ENCODE measurements at regions not wholly inside any gene's neighbourhood (a gene's known extent, or its start where the extent isn't known, plus 50 kb on each side); places are given as distances from the start of the nearest gene placed in this dataset.
A peak's percentile ranks its signal among the peaks of the same experiment; 100 is the strongest.

- Histone ChIP-seq H3K27ac (ENCODE audit: extremely low read length, insufficient read depth, low read length) (no peak overlapping the region), H4K20me1 (ENCODE audit: insufficient read depth, low read length) (no peaks in the 10 kb centered on the region), H3K4me3 (replicated peaks in 1 of 3; ENCODE audit: insufficient read depth in 1 of 3, low read depth in 2 of 3, low read length in 3 of 3) (no peak overlapping the region), H3K4me1 (ENCODE audit: insufficient read depth, low read length) (peaks cover 36% of the 10 kb centered on the region), H3K4me2 (ENCODE audit: low read depth, low read length) (no peak overlapping the region), H3K79me2 (ENCODE audit: insufficient read depth, low read length) (no peaks in the 10 kb centered on the region), H3K9me3 (ENCODE audit: low read length) (no peaks in the 10 kb centered on the region), H3K9ac (ENCODE audit: insufficient read depth, low read depth, low read length) (no peak overlapping the region), H2AFZ (ENCODE audit: low read length) (no peak overlapping the region), H3K27me3 (ENCODE audit: control insufficient read depth in 1 of 2, insufficient read depth in 2 of 2, low read length in 2 of 2) (no peaks in the 10 kb centered on the region), H3K36me3 (replicated peaks in 1 of 2; ENCODE audit: control insufficient read depth in 1 of 2, insufficient read depth in 2 of 2, low read length in 2 of 2) (no peaks in the 10 kb centered on the region)
- intact Hi-C loops (cut with micrococcal nuclease; ENCODE audit: unreplicated experiment) (no loop called here), in situ Hi-C loops (cut with HindIII; ENCODE audit: extremely low pct_ligation_motif_present, low pct_unique_long_range_greater_than_20kb) (no loop called here)
- ATAC-seq: peak; percentile 41; the same call in 2 of the 3 replicates
- no TSS peak for BruUV-seq (replicated peaks)
- POLR2A ChIA-PET: interaction anchor here (0.6 kb wide), 1 partner anchor 300 kb away, joined by 4 read pairs; no protein-coding TSS in a partner anchor
- WGBS (ENCODE audit: low lambda C conversion rate): 34% methylated on average over 3 of the region's 3 CpGs
- peak; percentile 74 for DNase-seq (ENCODE audit: low spot score)
- CTCF ChIA-PET (ENCODE audit: low intra/inter-chr PET ratio, low total read pairs): no interaction called here
- FAIRE-seq: peak; percentile 48
- no peak for TF ChIP-seq ZNF253 (CRISPR knock-in tag; IDR thresholded peaks at IDR 0.05; ENCODE audit: borderline replicate concordance)
- no peak for TF ChIP-seq PHF21A (CRISPR knock-in tag; IDR thresholded peaks at IDR 0.05)
- no peak for TF ChIP-seq GTF2F1 (IDR thresholded peaks at IDR 0.05; ENCODE audit: low read length)
- TF ChIP-seq ZNF335 (CRISPR knock-in tag; IDR thresholded peaks at IDR 0.05): no peak
- no peak for TF ChIP-seq ZC3H13 (CRISPR knock-in tag; IDR thresholded peaks at IDR 0.05)
- peak; percentile 47 for TF ChIP-seq HNF4A (CRISPR knock-in tag; IDR thresholded peaks at IDR 0.05)
- TF ChIP-seq SAP130 (CRISPR knock-in tag; IDR thresholded peaks at IDR 0.05; ENCODE audit: low read depth): peak; percentile 45
- TF ChIP-seq, protein P1, sequence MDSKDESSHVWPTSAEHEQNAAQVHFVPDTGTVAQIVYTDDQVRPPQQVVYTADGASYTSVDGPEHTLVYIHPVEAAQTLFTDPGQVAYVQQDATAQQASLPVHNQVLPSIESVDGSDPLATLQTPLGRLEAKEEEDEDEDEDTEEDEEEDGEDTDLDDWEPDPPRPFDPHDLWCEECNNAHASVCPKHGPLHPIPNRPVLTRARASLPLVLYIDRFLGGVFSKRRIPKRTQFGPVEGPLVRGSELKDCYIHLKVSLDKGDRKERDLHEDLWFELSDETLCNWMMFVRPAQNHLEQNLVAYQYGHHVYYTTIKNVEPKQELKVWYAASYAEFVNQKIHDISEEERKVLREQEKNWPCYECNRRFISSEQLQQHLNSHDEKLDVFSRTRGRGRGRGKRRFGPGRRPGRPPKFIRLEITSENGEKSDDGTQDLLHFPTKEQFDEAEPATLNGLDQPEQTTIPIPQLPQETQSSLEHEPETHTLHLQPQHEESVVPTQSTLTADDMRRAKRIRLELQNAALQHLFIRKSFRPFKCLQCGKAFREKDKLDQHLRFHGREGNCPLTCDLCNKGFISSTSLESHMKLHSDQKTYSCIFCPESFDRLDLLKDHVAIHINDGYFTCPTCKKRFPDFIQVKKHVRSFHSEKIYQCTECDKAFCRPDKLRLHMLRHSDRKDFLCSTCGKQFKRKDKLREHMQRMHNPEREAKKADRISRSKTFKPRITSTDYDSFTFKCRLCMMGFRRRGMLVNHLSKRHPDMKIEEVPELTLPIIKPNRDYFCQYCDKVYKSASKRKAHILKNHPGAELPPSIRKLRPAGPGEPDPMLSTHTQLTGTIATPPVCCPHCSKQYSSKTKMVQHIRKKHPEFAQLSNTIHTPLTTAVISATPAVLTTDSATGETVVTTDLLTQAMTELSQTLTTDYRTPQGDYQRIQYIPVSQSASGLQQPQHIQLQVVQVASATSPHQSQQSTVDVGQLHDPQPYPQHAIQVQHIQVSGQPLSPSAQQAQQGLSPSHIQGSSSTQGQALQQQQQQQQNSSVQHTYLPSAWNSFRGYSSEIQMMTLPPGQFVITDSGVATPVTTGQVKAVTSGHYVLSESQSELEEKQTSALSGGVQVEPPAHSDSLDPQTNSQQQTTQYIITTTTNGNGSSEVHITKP (CRISPR knock-in tag; IDR thresholded peaks at IDR 0.05; ENCODE audit: low read depth): peak; percentile 92
- TF ChIP-seq TOE1 (CRISPR knock-in tag; IDR thresholded peaks at IDR 0.05): no peak
- TF ChIP-seq ZFP36 (IDR thresholded peaks at IDR 0.05; ENCODE audit: borderline replicate concordance, low read depth, low read length, partially characterized antibody): no peak
- TF ChIP-seq HBP1 (CRISPR knock-in tag; IDR thresholded peaks at IDR 0.05; ENCODE audit: low read depth): no peak
- no peak for TF ChIP-seq ZNF260 (CRISPR knock-in tag; IDR thresholded peaks at IDR 0.05; ENCODE audit: borderline replicate concordance, low read depth)
- no peak for TF ChIP-seq PAF1 (CRISPR knock-in tag; IDR thresholded peaks at IDR 0.05)
- peak; percentile 87 for TF ChIP-seq ZNF644 (CRISPR knock-in tag; IDR thresholded peaks at IDR 0.05; ENCODE audit: low read depth)
- TF ChIP-seq, protein P2, sequence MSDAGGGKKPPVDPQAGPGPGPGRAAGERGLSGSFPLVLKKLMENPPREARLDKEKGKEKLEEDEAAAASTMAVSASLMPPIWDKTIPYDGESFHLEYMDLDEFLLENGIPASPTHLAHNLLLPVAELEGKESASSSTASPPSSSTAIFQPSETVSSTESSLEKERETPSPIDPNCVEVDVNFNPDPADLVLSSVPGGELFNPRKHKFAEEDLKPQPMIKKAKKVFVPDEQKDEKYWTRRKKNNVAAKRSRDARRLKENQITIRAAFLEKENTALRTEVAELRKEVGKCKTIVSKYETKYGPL (CRISPR knock-in tag; IDR thresholded peaks at IDR 0.05): no peak
- TF ChIP-seq ZNF839 (CRISPR knock-in tag; IDR thresholded peaks at IDR 0.05; ENCODE audit: borderline replicate concordance): no peak
- no peak for TF ChIP-seq KDM5A (IDR thresholded peaks at IDR 0.05; ENCODE audit: borderline replicate concordance, low read length)
- TF ChIP-seq PRPF4 (IDR thresholded peaks at IDR 0.05; ENCODE audit: low read depth, low read length, poor library complexity, severe bottlenecking): no peak
- TF ChIP-seq TAF1 (CRISPR knock-in tag; IDR thresholded peaks at IDR 0.05): no peak
- TF ChIP-seq ZNF24 (IDR thresholded peaks at IDR 0.05): no peak
- TF ChIP-seq PHB2 (IDR thresholded peaks at IDR 0.05; ENCODE audit: partially characterized antibody): no peak
- TF ChIP-seq HNRNPLL (IDR thresholded peaks at IDR 0.05; ENCODE audit: low read depth, low read length, poor library complexity, severe bottlenecking): no peak
- no peak for TF ChIP-seq NBN (conservative IDR thresholded peaks at IDR 0.05)
- 0 out of 2 replicates have a peak, but pooled peaks have one; percentile 24 for TF ChIP-seq JUN (CRISPR knock-in tag; IDR thresholded peaks at IDR 0.05)
Observed at GRCh38 chrX:46251755-46252154, 293.5 kb downstream of the ZNF674 start.
